Psoas muscle (tissue), 7 donors: ENCODE measurements at regions not wholly inside any gene's neighbourhood (a gene's known extent, or its start where the extent isn't known, plus 50 kb on each side); places are given as distances from the start of the nearest gene placed in this dataset.
A peak's percentile ranks its signal among the peaks of the same experiment; 100 is the strongest.
"Not testable (repeated sequence)": the region's sequence is repeated elsewhere in the genome, so short reads cannot be mapped to it uniquely, and the experiment has no call there.

ENCODE experiments used
- ATAC-seq, 4 donors: fragments of 200-7000 bp; cut with Tn5 transposase; one replicate each; pipeline ENCODE4 v1.9.1; 2020; ENCODE audit warnings: moderate library complexity in 3 of 4, mild to moderate bottlenecking in 2 of 4
- DNase-seq, 2 donors: peaks; one replicate each; pipeline ENCODE4 v3.0.0-alpha.2; 2020
- H3K27ac ChIP-seq: fragments of 200-600 bp; one replicate; pipeline ENCODE4 v1.8.0; 2022
- H3K27me3 ChIP-seq, 3 donors: fragments of 200-600 bp in 1 of 3; one replicate each; pipeline versions ENCODE4 v1.6.1 to v1.8.0; 2013 to 2022; ENCODE audit warnings: low read length in 2 of 3, mild to moderate bottlenecking in 2 of 3, moderate library complexity in 1 of 3; ENCODE audit not compliant: insufficient read depth in 3 of 3
- H3K36me3 ChIP-seq, 2 donors: fragments of 200-600 bp in 1 of 2; one replicate each; pipeline versions ENCODE4 v1.6.1 to v1.8.0; 2013 to 2022; ENCODE audit warnings: low read depth in 1 of 2, mild to moderate bottlenecking in 1 of 2, moderate library complexity in 1 of 2; ENCODE audit not compliant: insufficient read depth in 1 of 2
- H3K4me1 ChIP-seq: fragments of 200-600 bp; one replicate; pipeline ENCODE4 v1.8.0; 2022
- H3K4me3 ChIP-seq: fragments of 200-600 bp; one replicate; pipeline ENCODE4 v1.8.0; 2022; ENCODE audit warnings: mild to moderate bottlenecking
- H3K9me3 ChIP-seq: fragments of 200-600 bp; one replicate; pipeline ENCODE4 v1.8.0; 2022
- CTCF ChIP-seq: fragments of 200-600 bp; IDR thresholded peaks from one replicate; pipeline ENCODE4 v1.8.0; 2022; ENCODE audit warnings: antibody characterized with exemption
- WGBS, 3 donors: extraction: QIAGEN DNeasy Blood & Tissue Kit; methylation state at CpG; one replicate each; pipeline versions ENCODE4 v1.1.6 to v1.1.7; 2013; 5-methylcytosine and 5-hydroxymethylcytosine counted together
- intact Hi-C, 2 donors: fragments of 100-400 bp; cut with DNase I; formaldehyde crosslinking; loops; one replicate each; pipeline versions ENCODE4 v1.11.0 to v1.14.2; 2022
- donor health status: healthy with polysubstance abuse.
- donor health status: DM: no; HTN: no; CAD: no; lungs with moderate emphysema.
- donor health status: Bipolar disorder and iron deficiency.
- donor health status: healthy.
- donor health status: DM: yes; HTN: yes; CAD: no.
- donor health status: DM: no; HTN: no; CAD: no.
- donor health status: DM: yes; HTN: yes; CAD: no.

DNA sequence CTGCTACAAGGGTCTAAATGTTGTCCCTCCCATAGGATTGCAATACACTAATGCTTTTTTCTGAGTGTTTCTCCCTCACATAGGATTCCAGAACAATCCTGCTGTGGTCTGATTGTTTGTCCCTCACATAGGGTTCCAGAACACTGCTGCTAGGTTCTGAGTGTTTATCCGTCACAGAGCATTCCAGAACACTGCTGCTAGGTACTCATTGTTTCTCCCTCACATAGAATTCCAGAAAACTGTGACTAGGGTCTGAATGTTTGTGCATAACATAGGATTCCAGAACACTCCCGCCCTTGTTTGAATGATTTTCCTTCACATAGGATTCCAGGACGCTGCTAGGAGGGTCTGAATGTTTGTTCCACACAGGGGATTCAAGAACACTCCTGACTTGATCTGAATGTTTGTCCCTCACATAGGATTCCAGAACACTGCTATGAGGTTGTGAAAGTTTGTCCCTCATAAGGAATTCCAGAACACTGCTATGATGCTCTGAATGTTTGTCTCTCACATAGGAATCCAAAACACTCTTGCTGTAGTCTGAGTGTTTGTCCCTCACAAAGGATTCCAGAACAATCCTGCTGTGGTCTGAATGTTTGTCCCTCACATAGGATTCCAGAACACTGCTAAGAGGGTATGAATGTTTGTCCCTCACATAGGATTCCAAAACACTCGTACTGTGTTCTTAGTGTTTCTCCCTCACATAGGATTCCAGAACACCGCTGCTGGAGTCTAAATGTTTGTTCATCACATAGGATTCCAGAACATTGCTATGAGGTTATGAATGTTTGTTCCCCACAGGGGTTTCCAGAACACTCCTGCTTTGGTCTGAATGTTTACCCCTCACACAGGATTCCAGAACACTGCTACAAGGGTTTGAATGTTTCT lies 213.5 kb downstream of the FOXD4L6 start:
- intact Hi-C loops: no loop called here
- H3K27ac ChIP-seq: no peak overlapping the region
- H3K27me3 ChIP-seq: no peaks in the 10 kb centered on the region
- TF ChIP-seq CTCF: no peak
- no peak for DNase-seq
- peaks cover 0 to 3% of the 10 kb centered on the region in 2 donors for H3K36me3 ChIP-seq
- WGBS, 3 donors: 52 to 60% (median 53%) methylated on average over 5 of the region's 5 CpGs
- ATAC-seq: peak in 1 of 4 donors; percentile 29
- H3K4me1 ChIP-seq: no peaks in the 10 kb centered on the region
- no peak overlapping the region for H3K4me3 ChIP-seq
- H3K9me3 ChIP-seq: peaks cover 84% of the 10 kb centered on the region

DNA sequence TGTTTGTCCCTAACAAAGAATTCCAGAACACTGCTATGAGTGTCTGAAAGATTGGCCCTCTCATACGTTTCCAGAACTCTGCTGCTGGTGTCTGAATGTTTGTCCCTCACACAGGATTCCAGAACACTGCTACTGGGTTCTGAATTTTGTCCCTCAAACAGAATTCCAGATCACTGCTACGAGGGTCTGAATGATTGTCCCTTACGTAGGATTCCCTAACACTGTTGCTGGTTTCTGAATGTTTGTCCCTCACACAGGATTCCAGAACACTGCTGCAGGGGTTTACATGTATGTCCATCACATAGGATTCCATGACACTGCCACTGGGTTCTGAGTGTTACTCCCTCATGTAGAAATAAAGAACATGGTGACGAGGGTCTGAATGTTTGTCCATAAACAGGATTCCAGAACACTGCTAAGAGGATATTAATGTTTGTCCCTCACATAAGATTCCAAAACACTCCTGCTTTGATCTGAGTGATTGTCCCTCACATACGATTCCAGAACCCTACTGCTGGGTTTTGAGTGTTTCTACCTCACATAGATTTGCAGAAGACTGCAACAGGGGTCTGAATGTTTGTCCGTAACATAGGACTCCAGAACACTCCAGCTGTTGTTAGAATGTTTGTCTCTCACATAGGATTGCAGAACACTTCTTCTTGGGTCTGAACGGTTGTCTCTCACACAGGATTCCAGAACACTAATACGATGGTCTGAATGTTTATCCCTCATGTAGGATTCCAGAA lies 214.4 kb downstream of the FOXD4L6 start:
- intact Hi-C loops: no loop called here
- no peak for DNase-seq
- no peak for TF ChIP-seq CTCF

DNA sequence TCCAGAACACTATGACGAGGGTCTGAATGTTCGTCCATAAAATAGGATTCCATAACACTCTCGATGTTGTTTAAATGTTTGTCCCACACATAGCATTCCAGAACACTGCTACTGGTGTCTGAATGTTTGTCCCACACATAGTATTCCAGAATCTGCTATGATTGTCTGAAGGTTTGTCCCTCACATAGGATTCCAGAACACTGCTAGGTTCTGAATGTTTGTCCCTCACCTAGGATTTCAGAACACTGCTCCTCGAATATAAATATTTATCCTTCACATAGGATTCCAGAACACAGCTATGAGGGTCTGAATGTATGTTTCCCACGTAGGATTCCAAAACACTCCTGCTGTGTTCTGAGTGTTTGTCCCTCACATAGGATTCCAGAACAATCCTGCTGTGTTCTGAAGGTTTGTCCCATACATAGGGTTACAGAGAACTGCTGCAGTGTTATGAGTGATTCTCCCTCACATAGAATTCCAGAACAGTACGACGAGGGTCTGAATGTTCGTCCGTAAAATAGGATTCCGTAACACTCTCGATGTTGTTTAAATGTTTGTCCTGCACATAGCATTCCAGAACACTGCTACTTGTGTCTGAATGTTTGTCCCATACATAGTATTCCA lies 215.3 kb downstream of the FOXD4L6 start:
- peaks cover 84% of the 10 kb centered on the region for H3K9me3 ChIP-seq
- H3K27me3 ChIP-seq: no peaks in the 10 kb centered on the region
- peaks cover 0 to 3% of the 10 kb centered on the region in 2 donors for H3K36me3 ChIP-seq
- intact Hi-C loops: no loop called here
- WGBS, 3 donors: 61 to 67% (median 65%) methylated on average over 11 of the region's 11 CpGs
- no peak overlapping the region for H3K4me3 ChIP-seq
- no peak overlapping the region for H3K27ac ChIP-seq
- TF ChIP-seq CTCF: no peak
- no peaks in the 10 kb centered on the region for H3K4me1 ChIP-seq
- ATAC-seq: peak in 1 of 4 donors; percentile 25
- no peak for DNase-seq

More for the DNA sequence above, 214.4 kb downstream of the FOXD4L6 start:
- no peak overlapping the region for H3K27ac ChIP-seq
- peak in 2 of 4 donors; percentile 17 to 21 for ATAC-seq
- WGBS, 3 donors: 59 to 63% (median 63%) methylated on average over 8 of the region's 8 CpGs
- H3K36me3 ChIP-seq: peaks cover 0 to 3% of the 10 kb centered on the region in 2 donors
- no peaks in the 10 kb centered on the region for H3K27me3 ChIP-seq
- no peaks in the 10 kb centered on the region for H3K4me1 ChIP-seq
- H3K9me3 ChIP-seq: peaks cover 84% of the 10 kb centered on the region
- no peak overlapping the region for H3K4me3 ChIP-seq

DNA sequence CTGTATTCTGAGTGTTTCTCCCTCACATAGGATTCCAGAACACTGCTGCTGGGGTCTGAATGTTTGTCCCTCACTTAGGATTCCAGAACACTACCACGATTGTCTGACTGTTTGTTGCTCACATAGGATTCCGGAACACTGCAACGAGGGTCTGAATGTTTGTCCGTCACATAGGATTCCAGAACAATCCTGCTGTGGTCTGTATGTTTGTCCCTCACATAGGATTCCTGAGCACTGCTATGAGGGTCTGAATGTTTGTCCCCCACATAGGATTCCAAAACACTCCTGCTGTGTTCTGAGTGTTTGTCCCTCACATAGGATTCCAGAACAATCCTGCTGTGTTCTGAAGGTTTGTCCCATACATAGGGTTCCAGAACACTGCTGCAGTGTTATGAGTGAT lies 215.8 kb downstream of the FOXD4L6 start:
- H3K27ac ChIP-seq, H3K4me1 ChIP-seq, DNase-seq, H3K4me3 ChIP-seq, H3K27me3 ChIP-seq, H3K36me3 ChIP-seq, ATAC-seq, intact Hi-C loops: not testable (repeated sequence)
- H3K9me3 ChIP-seq: peaks cover 84% of the 10 kb centered on the region
- WGBS, 3 donors: 72 to 77% (median 77%) methylated on average over 4 of the region's 4 CpGs

- Histone ChIP-seq H3K27ac (no peak overlapping the region), H3K4me1 (no peaks in the 10 kb centered on the region), H3K9me3 (peaks cover 90% of the 10 kb centered on the region), H3K4me3 (no peak overlapping the region), H3K27me3 (no peaks in the 10 kb centered on the region), H3K36me3 (peaks cover 0 to 3% of the 10 kb centered on the region in 2 donors)
- 71 to 79% (median 74%) methylated on average over 5 of the region's 5 CpGs for WGBS, 3 donors
- ATAC-seq (no peak), DNase-seq (no peak)
- no peak for TF ChIP-seq CTCF
- intact Hi-C loops: no loop called here
Observed at GRCh38 chr9:40911647-40912046, 216.8 kb downstream of the FOXD4L6 start.

DNA sequence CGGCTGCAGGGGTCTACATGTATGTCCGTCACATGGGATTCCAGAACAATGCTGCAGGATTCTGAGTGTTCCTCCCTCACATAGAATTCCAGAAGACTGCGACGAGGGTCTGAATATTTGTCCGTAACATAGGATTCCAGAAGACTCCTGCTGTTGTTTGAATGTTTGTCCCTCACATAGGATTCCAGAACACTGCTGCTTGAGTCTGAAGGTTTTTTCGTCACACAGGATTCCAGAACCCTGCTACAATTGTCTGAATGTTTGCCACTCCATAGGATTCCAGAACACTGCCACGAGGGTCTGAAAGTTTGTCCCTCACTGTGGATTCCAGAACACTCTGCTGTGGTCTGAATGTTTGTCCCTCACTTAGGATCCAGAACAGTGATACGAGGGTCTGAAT lies 217.5 kb downstream of the FOXD4L6 start:
- H3K4me3 ChIP-seq, H3K4me1 ChIP-seq, DNase-seq, ATAC-seq, H3K27me3 ChIP-seq, intact Hi-C loops, H3K36me3 ChIP-seq, H3K27ac ChIP-seq: not testable (repeated sequence)
- peaks cover 90% of the 10 kb centered on the region for H3K9me3 ChIP-seq
- 70 to 83% (median 74%) methylated on average over 8 of the region's 8 CpGs for WGBS, 3 donors
